ENCODE measurements at regions not wholly inside any gene's neighbourhood (a gene's known extent, or its start where the extent isn't known, plus 50 kb on each side); places are given as distances from the start of the nearest gene placed in this dataset.
"Not testable (repeated sequence)": the region's sequence is repeated elsewhere in the genome, so short reads cannot be mapped to it uniquely, and the experiment has no call there.

DNA sequence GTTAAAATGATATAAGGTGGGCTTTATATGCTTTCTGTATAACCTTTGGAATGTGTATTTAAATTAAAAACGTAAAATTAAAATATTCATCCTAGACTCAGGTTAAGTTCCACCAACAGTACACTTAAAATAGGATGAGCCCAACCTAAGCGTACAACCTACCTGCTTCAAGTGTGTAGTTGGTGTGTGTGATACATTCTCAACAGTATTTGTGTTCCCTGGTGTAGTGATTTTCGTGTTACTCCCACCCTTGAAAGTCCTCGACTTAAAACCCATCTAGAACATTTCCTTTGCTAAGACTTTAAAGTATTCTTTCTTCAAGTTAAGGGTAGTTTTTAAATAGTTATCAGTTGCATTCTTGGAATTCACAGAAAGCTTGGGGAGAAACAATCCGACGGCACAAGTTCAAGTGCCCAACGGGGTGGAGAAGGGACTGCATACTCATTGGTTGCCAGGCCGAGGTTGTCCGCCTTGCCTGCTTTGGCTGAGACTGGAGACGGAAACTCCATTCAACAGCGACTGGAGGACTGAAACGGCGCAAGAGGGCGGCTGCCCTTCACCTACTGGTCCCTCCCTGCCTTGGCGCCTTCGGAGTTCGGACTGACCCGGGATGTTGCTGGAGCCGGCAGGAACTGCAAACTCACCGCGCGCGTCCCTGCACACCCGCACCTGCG, 133.7 kb downstream of the FAM72C start:
- not testable (repeated sequence) for H3K9me3 ChIP-seq (ENCODE audit: insufficient read depth, low read length, severe bottlenecking); H3K36me3 ChIP-seq (ENCODE audit: insufficient read depth, low read length); H4K20me1 ChIP-seq (ENCODE audit: insufficient read depth, low read length); H3K4me2 ChIP-seq (ENCODE audit: insufficient read depth, low read length); DNase-seq; H3K9ac ChIP-seq (ENCODE audit: low read depth, low read length); H3K79me2 ChIP-seq (ENCODE audit: insufficient read depth, low read length); H3K27ac ChIP-seq (ENCODE audit: low read length); H3K4me3 ChIP-seq (ENCODE audit: low read depth in 1 of 2, low read length in 2 of 2); ATAC-seq (ENCODE audit: insufficient read depth, low read depth); H3K27me3 ChIP-seq (ENCODE audit: insufficient read depth, low read length, poor library complexity); H3K4me1 ChIP-seq (ENCODE audit: insufficient read depth, low read length); H2AFZ ChIP-seq (ENCODE audit: low read depth, low read length)

DNA sequence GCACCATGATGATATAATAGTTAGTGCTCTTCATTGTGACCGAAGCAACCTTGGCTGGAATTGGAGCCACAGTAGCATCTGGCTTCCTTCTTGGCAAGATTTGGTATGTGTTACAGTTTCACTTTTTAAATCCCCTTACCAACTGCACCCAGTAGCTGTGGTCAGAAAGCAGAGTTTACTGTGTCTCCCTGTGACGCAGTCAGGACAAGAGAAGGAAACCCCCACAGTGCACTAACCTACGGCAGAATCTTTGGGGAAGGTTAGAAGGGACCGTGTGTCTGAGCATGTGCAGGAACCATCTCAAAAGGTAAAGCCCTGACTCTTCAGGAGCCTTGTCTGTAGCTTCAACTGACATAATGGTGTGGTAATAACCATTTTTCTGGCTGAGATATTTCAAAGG, 138.4 kb downstream of the FAM72C start:
- not testable (repeated sequence) for H3K27ac ChIP-seq (ENCODE audit: low read length); H3K4me3 ChIP-seq (ENCODE audit: low read depth in 1 of 2, low read length in 2 of 2); H4K20me1 ChIP-seq (ENCODE audit: insufficient read depth, low read length); H3K36me3 ChIP-seq (ENCODE audit: insufficient read depth, low read length); H3K4me2 ChIP-seq (ENCODE audit: insufficient read depth, low read length); H3K79me2 ChIP-seq (ENCODE audit: insufficient read depth, low read length); H2AFZ ChIP-seq (ENCODE audit: low read depth, low read length); H3K9ac ChIP-seq (ENCODE audit: low read depth, low read length); H3K4me1 ChIP-seq (ENCODE audit: insufficient read depth, low read length); DNase-seq; H3K27me3 ChIP-seq (ENCODE audit: insufficient read depth, low read length, poor library complexity); H3K9me3 ChIP-seq (ENCODE audit: insufficient read depth, low read length, severe bottlenecking)
- ATAC-seq (ENCODE audit: insufficient read depth, low read depth): peak; percentile 58; the same call in 2 of the 3 replicates

DNA sequence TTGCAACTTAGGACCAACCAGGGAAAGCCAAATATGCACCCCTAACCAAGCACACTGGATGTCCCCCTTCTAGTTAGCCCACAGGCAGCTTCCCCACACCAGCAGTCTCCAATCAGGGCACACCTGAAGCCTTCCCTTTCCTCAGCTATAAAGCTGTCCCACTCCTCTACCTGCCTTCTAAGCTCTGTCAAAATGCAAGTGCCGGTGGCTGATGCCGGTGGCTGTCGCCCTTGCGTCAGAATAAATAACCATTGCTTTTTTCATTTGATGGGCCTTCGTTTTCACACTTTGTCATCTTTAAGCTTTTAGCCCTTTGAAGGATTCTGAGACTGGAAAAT, 139.4 kb downstream of the FAM72C start:
- not testable (repeated sequence) for H3K4me3 ChIP-seq (ENCODE audit: low read depth in 1 of 2, low read length in 2 of 2); H3K79me2 ChIP-seq (ENCODE audit: insufficient read depth, low read length); H3K4me2 ChIP-seq (ENCODE audit: insufficient read depth, low read length); DNase-seq; H3K4me1 ChIP-seq (ENCODE audit: insufficient read depth, low read length); H3K36me3 ChIP-seq (ENCODE audit: insufficient read depth, low read length); H3K9ac ChIP-seq (ENCODE audit: low read depth, low read length); ATAC-seq (ENCODE audit: insufficient read depth, low read depth); H3K27me3 ChIP-seq (ENCODE audit: insufficient read depth, low read length, poor library complexity); H4K20me1 ChIP-seq (ENCODE audit: insufficient read depth, low read length); H2AFZ ChIP-seq (ENCODE audit: low read depth, low read length); H3K9me3 ChIP-seq (ENCODE audit: insufficient read depth, low read length, severe bottlenecking); H3K27ac ChIP-seq (ENCODE audit: low read length)

DNA sequence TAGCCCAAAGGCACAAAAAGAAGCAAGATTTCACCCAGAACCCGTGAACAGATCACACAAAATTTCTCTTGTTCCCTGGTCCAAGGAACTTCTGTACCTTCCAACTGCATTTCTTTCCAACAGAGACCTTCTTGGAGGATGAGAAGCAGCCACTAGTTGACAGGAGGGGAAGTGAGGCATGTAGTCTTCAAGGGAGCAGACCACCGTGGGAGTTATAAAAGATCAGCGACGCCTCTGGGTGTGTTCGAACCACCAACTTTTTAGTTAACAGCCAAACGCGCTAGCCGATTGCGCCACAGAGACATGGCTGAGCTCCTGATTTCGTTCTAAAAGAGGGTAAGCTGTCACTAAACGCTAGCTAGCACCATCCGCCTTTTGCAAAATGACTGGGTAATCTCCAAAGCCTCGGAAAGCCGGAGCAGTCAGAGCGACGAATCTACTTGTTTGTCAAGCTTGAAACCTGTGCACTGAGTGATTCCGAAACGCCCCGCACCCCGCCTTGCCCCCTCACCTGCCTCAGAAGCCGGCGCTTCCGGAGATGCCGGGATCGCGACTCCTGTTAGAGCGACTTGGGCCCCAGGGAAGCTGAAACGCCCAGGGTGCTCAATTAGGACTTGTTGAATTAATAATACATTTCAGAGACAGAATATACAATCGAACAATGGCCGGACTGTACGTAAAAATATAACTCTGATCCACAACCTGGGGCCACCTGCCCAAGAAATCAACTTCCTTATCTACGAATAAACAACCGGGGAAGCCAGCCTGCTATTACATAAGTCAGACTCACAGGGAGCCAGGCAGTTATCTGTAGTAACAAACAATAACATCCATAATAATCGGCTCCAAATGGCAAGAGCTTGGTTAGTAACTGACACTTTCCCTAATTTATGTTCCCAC, 140.1 kb downstream of the FAM72C start:
- H3K4me2 ChIP-seq (ENCODE audit: insufficient read depth, low read length); H3K79me2 ChIP-seq (ENCODE audit: insufficient read depth, low read length); H3K4me3 ChIP-seq (ENCODE audit: low read depth in 1 of 2, low read length in 2 of 2); H3K27me3 ChIP-seq (ENCODE audit: insufficient read depth, low read length, poor library complexity); DNase-seq; H3K36me3 ChIP-seq (ENCODE audit: insufficient read depth, low read length); H3K9ac ChIP-seq (ENCODE audit: low read depth, low read length); H3K27ac ChIP-seq (ENCODE audit: low read length); H3K4me1 ChIP-seq (ENCODE audit: insufficient read depth, low read length); H4K20me1 ChIP-seq (ENCODE audit: insufficient read depth, low read length); H3K9me3 ChIP-seq (ENCODE audit: insufficient read depth, low read length, severe bottlenecking); ATAC-seq (ENCODE audit: insufficient read depth, low read depth); H2AFZ ChIP-seq (ENCODE audit: low read depth, low read length): not testable (repeated sequence)

DNA sequence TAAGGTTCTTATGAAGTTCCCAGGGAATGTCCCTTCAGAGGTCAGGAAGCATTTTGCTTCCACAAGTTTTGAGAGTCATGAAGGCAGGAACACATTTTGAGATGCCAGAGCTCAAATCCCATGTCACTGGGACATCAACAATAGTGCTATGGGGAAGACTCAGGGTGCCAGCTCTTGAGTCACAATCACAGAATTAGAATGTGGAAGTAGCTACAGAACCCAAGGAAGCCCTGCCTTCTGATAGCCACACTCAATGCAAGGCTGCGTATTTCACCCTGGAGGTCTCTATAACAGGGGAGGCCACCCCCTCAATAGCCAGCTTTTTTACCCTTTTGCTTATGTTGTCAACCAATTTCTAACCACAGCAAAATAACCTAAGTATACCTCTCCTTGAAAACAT, 145.6 kb downstream of the FAM72C start:
- not testable (repeated sequence) for H4K20me1 ChIP-seq (ENCODE audit: insufficient read depth, low read length); H3K36me3 ChIP-seq (ENCODE audit: insufficient read depth, low read length); H3K79me2 ChIP-seq (ENCODE audit: insufficient read depth, low read length); H3K4me3 ChIP-seq (ENCODE audit: low read depth in 1 of 2, low read length in 2 of 2); H3K4me2 ChIP-seq (ENCODE audit: insufficient read depth, low read length); H3K9me3 ChIP-seq (ENCODE audit: insufficient read depth, low read length, severe bottlenecking); H3K9ac ChIP-seq (ENCODE audit: low read depth, low read length); H3K4me1 ChIP-seq (ENCODE audit: insufficient read depth, low read length); H3K27ac ChIP-seq (ENCODE audit: low read length); H2AFZ ChIP-seq (ENCODE audit: low read depth, low read length); ATAC-seq (ENCODE audit: insufficient read depth, low read depth); H3K27me3 ChIP-seq (ENCODE audit: insufficient read depth, low read length, poor library complexity); DNase-seq

DNA sequence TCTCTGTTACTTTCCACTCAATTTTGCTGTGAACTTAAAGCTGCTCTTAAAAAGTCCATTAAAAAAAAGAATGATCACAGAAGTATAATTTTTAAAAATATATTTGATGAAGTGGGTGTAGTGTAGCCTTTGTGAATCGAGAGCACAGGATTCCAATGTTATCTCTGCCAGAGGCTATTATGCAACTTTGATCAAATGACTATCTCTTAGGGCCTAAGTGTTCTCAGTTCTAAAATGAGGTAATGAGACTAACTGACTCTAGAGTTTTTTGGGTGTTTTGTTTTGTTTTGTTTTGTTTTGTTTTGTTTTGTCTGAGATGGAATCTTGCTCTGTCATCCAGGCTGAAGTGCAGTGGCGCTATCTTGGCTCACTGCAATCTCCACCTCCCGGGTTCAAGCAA, 147.5 kb downstream of the FAM72C start:
- not testable (repeated sequence) for H3K9me3 ChIP-seq (ENCODE audit: insufficient read depth, low read length, severe bottlenecking); H3K4me2 ChIP-seq (ENCODE audit: insufficient read depth, low read length); H3K9ac ChIP-seq (ENCODE audit: low read depth, low read length); H2AFZ ChIP-seq (ENCODE audit: low read depth, low read length); H3K4me3 ChIP-seq (ENCODE audit: low read depth in 1 of 2, low read length in 2 of 2); H3K27ac ChIP-seq (ENCODE audit: low read length); H3K36me3 ChIP-seq (ENCODE audit: insufficient read depth, low read length); DNase-seq; H3K4me1 ChIP-seq (ENCODE audit: insufficient read depth, low read length); H4K20me1 ChIP-seq (ENCODE audit: insufficient read depth, low read length); H3K27me3 ChIP-seq (ENCODE audit: insufficient read depth, low read length, poor library complexity); H3K79me2 ChIP-seq (ENCODE audit: insufficient read depth, low read length); ATAC-seq (ENCODE audit: insufficient read depth, low read depth)

GRCh38 chr1:143820058-143820457, 151.7 kb downstream of the FAM72C start:
- not testable (repeated sequence) for H3K9ac ChIP-seq (ENCODE audit: low read depth, low read length); H3K4me3 ChIP-seq (ENCODE audit: low read depth in 1 of 2, low read length in 2 of 2); H3K27ac ChIP-seq (ENCODE audit: low read length); DNase-seq; H3K27me3 ChIP-seq (ENCODE audit: insufficient read depth, low read length, poor library complexity); H3K9me3 ChIP-seq (ENCODE audit: insufficient read depth, low read length, severe bottlenecking); H3K4me1 ChIP-seq (ENCODE audit: insufficient read depth, low read length); ATAC-seq (ENCODE audit: insufficient read depth, low read depth); H2AFZ ChIP-seq (ENCODE audit: low read depth, low read length); H4K20me1 ChIP-seq (ENCODE audit: insufficient read depth, low read length); H3K79me2 ChIP-seq (ENCODE audit: insufficient read depth, low read length); H3K36me3 ChIP-seq (ENCODE audit: insufficient read depth, low read length); H3K4me2 ChIP-seq (ENCODE audit: insufficient read depth, low read length)

DNA sequence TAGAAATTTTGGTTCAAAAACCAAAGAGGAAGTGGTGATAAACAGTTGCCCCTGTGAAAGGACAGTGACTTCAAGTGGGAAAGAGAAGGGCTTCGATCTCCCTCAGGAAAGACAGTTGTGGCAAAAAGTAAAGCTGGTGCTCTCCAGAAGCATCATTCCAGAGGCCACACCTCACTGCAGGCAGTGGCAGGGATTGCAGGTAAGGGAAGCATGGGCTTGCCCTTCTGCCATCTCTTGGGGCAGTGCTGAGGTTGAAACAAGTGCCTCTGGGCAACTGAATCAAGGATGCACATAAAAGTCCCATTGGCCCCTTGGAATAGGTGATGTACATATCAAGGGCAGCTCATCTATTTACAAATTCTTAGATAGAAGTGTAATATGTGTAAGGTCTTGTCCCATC, 155.4 kb downstream of the FAM72C start:
- not testable (repeated sequence) for H3K36me3 ChIP-seq (ENCODE audit: insufficient read depth, low read length); H3K9ac ChIP-seq (ENCODE audit: low read depth, low read length); DNase-seq; H3K27ac ChIP-seq (ENCODE audit: low read length); H3K79me2 ChIP-seq (ENCODE audit: insufficient read depth, low read length); H3K4me2 ChIP-seq (ENCODE audit: insufficient read depth, low read length); ATAC-seq (ENCODE audit: insufficient read depth, low read depth); H3K9me3 ChIP-seq (ENCODE audit: insufficient read depth, low read length, severe bottlenecking); H3K27me3 ChIP-seq (ENCODE audit: insufficient read depth, low read length, poor library complexity); H3K4me3 ChIP-seq (ENCODE audit: low read depth in 1 of 2, low read length in 2 of 2); H3K4me1 ChIP-seq (ENCODE audit: insufficient read depth, low read length); H4K20me1 ChIP-seq (ENCODE audit: insufficient read depth, low read length); H2AFZ ChIP-seq (ENCODE audit: low read depth, low read length)
